Thyroid gland (tissue), 4 donors: ENCODE measurements at regions not wholly inside any gene's neighbourhood (a gene's known extent, or its start where the extent isn't known, plus 50 kb on each side); places are given as distances from the start of the nearest gene placed in this dataset.

Experiments
- CTCF ChIP-seq, 6 experiments: fragments of 200-600 bp in 3 of 6; fragments of 450-650 bp in 3 of 6; sonication (generic) in 3 of 6; IDR thresholded peaks; one replicate each; pipeline ENCODE4 v1.5.1; 2016 to 2019; ENCODE audit warnings: antibody characterized with exemption in 6 of 6, mild to moderate bottlenecking in 2 of 6, inconsistent platforms in 1 of 6, moderate library complexity in 1 of 6
- POLR2A ChIP-seq, 2 donors: fragments of 450-650 bp; IDR thresholded peaks; one replicate each; pipeline ENCODE4 v1.6.1; 2017; ENCODE audit warnings: antibody characterized with exemption in 2 of 2, mild to moderate bottlenecking in 2 of 2, moderate library complexity in 1 of 2

GRCh38 chr16:51053775-51054174, 97.3 kb downstream of the SALL1 start:
- TF ChIP-seq CTCF (IDR thresholded peaks at IDR 0.05), result no peak
- TF ChIP-seq POLR2A (IDR thresholded peaks at IDR 0.05), result no peak
